ENCODE measurements at regions not wholly inside any gene's neighbourhood (a gene's known extent, or its start where the extent isn't known, plus 50 kb on each side); places are given as distances from the start of the nearest gene placed in this dataset.

DNA sequence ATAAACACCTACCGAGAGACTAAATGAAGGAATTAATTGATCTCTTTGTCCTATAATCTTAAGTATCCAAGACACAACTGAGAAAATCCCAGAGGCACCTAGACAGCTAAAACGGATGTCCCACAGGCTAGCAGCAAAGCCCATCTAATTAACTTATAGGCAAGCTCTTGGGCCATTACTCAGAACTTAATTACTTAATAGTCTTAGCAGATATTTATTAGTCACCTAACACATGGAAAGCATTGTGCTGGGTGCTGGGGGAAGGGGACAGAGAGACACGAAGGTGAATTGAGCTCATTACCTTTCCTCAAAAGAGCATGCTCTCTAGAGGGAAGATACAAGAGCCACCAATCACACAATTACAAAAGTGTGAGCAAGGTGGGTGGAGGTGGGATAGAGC is 189.8 kb upstream of the PROK2 start:
- no peak overlapping the region for H3K27ac Mint-ChIP-seq
- peaks cover 3% of the 10 kb centered on the region for H3K9me3 Mint-ChIP-seq
- H3K36me3 Mint-ChIP-seq (ENCODE audit: low read depth), result peaks cover 1% of the 10 kb centered on the region
- no peaks in the 10 kb centered on the region for H3K27me3 Mint-ChIP-seq (ENCODE audit: insufficient read depth)
- no peak for DNase-seq (ENCODE audit: low spot score)
- intact Hi-C loops (cut with micrococcal nuclease), result loop anchor here (5.0 kb wide), 3 partner anchors 103 to 658 kb away; no protein-coding TSS in a partner anchor
- peaks cover 23% of the 10 kb centered on the region for H3K4me1 Mint-ChIP-seq (ENCODE audit: low read depth)
- no peak overlapping the region for H3K4me3 Mint-ChIP-seq

DNA sequence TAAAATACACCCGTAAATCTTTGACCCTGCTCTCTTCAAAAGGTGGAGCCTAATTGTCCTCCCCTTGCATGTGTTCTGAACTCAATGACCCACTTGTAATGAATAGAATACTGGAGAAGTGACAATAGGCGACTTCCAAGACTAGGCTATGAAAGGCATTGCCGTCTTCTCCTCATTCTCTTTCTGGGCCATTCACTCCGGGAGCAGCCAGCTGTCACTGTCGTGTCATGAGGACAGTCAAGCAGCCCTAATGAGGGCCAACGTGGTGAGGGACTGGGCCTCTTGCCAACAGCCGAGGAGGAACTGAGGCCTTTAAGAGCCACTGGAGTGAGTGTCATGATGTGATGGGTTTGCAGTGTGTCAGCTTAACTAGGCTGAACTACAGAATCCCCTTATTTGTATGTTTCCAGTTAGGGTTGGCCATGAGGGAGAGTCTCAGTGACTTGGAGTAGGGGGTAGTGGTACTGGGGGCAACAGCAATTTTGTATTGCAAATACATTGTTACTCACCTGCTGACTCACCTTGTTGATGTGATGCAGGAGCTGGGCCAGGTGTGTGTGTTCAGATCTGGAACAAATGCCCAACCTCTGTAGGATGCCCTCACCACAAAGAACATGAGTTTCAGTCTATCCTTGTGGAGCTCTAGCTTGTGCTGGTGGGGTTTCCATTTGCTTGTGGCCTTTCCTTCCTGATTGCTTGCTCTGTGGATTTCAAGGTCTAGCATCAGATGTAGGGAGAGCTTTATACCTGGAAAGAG is 188.5 kb upstream of the PROK2 start:
- intact Hi-C loops (cut with micrococcal nuclease), result no loop called here
- no peak overlapping the region for H3K27ac Mint-ChIP-seq

DNA sequence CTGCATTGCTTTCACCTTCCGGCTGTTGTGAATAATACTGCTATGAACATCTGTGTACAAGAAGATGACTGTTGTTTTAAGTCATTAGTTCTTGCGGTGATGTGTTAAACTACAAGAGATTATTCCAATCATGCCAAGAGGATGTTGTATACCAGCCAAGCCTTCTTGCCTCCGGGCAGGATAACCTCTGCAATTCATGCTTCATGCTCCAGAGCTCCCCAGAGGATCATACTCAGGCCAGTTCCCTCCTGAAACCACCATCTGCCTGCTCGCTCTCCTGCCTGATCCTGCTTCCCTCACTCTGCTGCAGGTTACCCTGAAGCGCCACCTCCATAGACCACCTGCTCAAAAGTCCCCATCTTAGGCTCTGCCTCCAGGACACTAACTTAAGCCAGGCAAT is 187.1 kb upstream of the PROK2 start:
- intact Hi-C loops (cut with micrococcal nuclease), result no loop called here
- Mint-ChIP-seq H3K4me1 (ENCODE audit: low read depth) (no peaks in the 10 kb centered on the region), H3K27me3 (ENCODE audit: insufficient read depth) (no peaks in the 10 kb centered on the region), H3K27ac (no peak overlapping the region), H3K36me3 (ENCODE audit: low read depth) (peaks cover 1% of the 10 kb centered on the region), H3K4me3 (no peak overlapping the region), H3K9me3 (peaks cover 3% of the 10 kb centered on the region)
- no peak for DNase-seq (ENCODE audit: low spot score)

More for the DNA sequence above, 188.5 kb upstream of the PROK2 start:
- H3K4me1 Mint-ChIP-seq (ENCODE audit: low read depth), result peaks cover 10% of the 10 kb centered on the region
- no peak for DNase-seq (ENCODE audit: low spot score)
- no peak overlapping the region for H3K4me3 Mint-ChIP-seq
- peaks cover 1% of the 10 kb centered on the region for H3K36me3 Mint-ChIP-seq (ENCODE audit: low read depth)
- H3K9me3 Mint-ChIP-seq, result peaks cover 3% of the 10 kb centered on the region
- H3K27me3 Mint-ChIP-seq (ENCODE audit: insufficient read depth), result no peaks in the 10 kb centered on the region

DNA sequence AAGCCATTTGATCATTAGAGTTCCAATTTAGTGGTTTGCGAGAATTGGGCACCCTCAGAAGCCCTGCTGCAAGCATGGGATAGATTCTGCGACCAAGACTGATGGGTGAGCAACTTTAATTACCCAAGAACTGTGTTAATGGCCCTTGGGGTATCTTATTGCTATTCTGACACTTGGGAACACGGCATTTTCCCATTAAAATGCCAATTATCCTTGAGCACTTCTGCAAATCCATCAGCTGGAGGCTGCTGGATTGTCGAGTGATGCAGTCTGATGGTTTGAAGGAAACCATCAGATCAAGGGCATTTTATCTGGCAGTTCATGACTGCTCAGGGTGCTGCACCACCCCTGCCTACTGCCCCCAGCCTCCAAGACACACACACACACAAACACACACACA is 183.6 kb upstream of the PROK2 start:
- intact Hi-C loops (cut with micrococcal nuclease), result no loop called here
- peaks cover 1% of the 10 kb centered on the region for H3K36me3 Mint-ChIP-seq (ENCODE audit: low read depth)
- H3K4me1 Mint-ChIP-seq (ENCODE audit: low read depth), result peaks cover 6% of the 10 kb centered on the region
- no peaks in the 10 kb centered on the region for H3K9me3 Mint-ChIP-seq
- no peak for DNase-seq (ENCODE audit: low spot score)
- no peak overlapping the region for H3K4me3 Mint-ChIP-seq
- no peaks in the 10 kb centered on the region for H3K27me3 Mint-ChIP-seq (ENCODE audit: insufficient read depth)
- no peak overlapping the region for H3K27ac Mint-ChIP-seq

DNA sequence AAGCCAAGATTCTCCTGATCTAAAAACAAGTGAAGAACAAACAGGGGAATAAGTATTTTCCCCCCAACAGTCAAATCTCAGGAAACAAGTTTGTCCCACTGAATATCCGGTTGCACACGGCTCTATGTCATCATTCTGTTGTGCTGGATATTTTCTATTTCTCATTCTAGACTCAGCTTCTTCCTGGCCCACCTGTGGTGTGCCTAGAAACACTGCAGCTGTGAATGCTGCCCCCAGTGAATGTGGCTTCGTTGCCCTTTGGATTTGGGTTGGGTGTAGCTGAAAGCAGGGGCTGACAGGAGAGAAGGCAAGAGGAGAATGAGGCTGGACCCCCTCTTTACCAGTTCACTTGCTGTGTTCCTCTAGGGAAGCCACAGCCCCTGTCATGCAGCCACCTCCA is 181.2 kb upstream of the PROK2 start:
- H3K4me1 Mint-ChIP-seq (ENCODE audit: low read depth), result peaks cover 6% of the 10 kb centered on the region
- no peaks in the 10 kb centered on the region for H3K9me3 Mint-ChIP-seq
- H3K36me3 Mint-ChIP-seq (ENCODE audit: low read depth), result no peaks in the 10 kb centered on the region
- no peak for DNase-seq (ENCODE audit: low spot score)
- H3K4me3 Mint-ChIP-seq, result no peak overlapping the region
- intact Hi-C loops (cut with micrococcal nuclease), result no loop called here
- H3K27me3 Mint-ChIP-seq (ENCODE audit: insufficient read depth), result no peaks in the 10 kb centered on the region
- H3K27ac Mint-ChIP-seq, result no peak overlapping the region

DNA sequence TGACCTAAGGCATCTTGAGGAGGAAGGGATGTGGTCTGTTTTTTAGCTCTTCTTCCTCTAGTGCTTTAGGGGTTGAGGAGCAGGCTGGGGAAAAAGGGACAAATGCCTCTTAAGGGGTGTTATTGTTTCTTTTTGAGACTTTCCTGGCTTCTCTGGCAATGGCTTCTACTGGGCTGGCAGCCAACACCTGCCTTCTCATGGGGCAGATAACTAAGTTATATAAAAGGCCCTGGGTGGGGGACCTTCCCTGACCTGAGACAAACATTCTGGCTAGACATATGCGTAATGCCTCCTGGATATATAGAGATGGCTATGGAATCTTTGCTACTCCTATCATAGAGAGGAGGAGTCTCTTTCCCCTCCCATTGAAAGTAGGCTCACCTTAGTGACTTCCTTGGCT is 179.2 kb upstream of the PROK2 start:
- H3K36me3 Mint-ChIP-seq (ENCODE audit: low read depth), result no peaks in the 10 kb centered on the region
- intact Hi-C loops (cut with micrococcal nuclease), result no loop called here
- no peak overlapping the region for H3K4me3 Mint-ChIP-seq
- H3K9me3 Mint-ChIP-seq, result no peaks in the 10 kb centered on the region
- H3K27me3 Mint-ChIP-seq (ENCODE audit: insufficient read depth), result no peaks in the 10 kb centered on the region
- no peak for DNase-seq (ENCODE audit: low spot score)
- H3K27ac Mint-ChIP-seq, result no peak overlapping the region
- H3K4me1 Mint-ChIP-seq (ENCODE audit: low read depth), result peaks cover 6% of the 10 kb centered on the region

DNA sequence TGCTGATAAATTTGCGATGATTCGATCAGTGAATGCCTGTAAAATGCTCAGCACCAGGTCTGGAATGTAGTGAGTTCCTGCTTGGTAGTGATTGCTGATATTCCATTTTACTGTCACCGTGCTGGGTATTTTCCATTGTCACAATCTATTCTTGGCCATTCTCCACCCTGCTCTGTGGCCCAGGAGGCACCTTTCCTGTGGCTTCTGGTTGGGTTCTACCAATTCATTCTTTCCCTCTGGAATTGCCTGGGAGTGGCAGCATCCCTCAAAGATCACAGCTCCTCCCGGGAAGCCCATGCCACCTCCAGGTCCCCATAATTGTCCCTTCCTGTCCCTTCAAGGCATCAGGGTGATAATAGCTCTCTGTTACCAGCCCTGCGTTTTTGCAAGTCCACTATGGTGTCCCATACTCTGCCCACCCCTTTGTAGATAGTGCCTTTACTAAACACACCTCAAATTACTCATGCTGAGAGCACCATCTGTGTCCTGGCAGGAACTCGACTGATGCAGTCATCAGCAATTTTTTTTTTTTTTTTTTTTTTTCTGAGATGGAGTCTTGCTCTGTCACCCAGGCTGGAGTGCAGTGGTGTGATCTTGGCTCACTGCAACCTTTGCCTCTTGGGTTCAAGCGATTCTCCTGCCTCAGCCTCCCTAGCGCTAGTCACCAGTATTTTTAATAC is 177.8 kb upstream of the PROK2 start:
- H3K9me3 Mint-ChIP-seq, result no peaks in the 10 kb centered on the region
- H3K27me3 Mint-ChIP-seq (ENCODE audit: insufficient read depth), result no peaks in the 10 kb centered on the region
- no peak for DNase-seq (ENCODE audit: low spot score)
- no peak overlapping the region for H3K27ac Mint-ChIP-seq
- no peak overlapping the region for H3K4me3 Mint-ChIP-seq
- no peaks in the 10 kb centered on the region for H3K36me3 Mint-ChIP-seq (ENCODE audit: low read depth)
- intact Hi-C loops (cut with micrococcal nuclease), result no loop called here
- peaks cover 17% of the 10 kb centered on the region for H3K4me1 Mint-ChIP-seq (ENCODE audit: low read depth)

DNA sequence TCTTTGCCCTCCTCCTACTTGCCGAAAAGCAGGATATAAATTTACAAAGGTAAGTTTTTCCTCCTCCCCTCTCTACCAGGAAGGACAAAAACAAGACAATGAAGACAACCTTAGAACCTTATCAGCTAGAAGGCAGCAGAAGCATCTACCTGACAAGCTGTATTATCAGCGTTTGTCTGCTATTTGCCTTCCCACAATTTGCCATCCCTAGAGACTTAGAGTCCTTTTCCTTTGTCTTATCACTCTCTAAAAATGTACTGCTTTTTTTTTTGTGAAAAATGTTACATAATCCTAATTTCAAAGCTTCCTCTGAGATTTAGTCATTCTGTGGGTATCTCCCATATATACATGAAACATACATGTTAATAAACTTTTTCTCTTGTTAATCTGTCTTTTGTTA is 176.9 kb upstream of the PROK2 start:
- H3K27me3 Mint-ChIP-seq (ENCODE audit: insufficient read depth), result no peaks in the 10 kb centered on the region
- intact Hi-C loops (cut with micrococcal nuclease), result no loop called here
- no peaks in the 10 kb centered on the region for H3K36me3 Mint-ChIP-seq (ENCODE audit: low read depth)
- peaks cover 21% of the 10 kb centered on the region for H3K4me1 Mint-ChIP-seq (ENCODE audit: low read depth)
- H3K27ac Mint-ChIP-seq, result no peak overlapping the region
- DNase-seq (ENCODE audit: low spot score), result no peak
- H3K9me3 Mint-ChIP-seq, result no peaks in the 10 kb centered on the region
- H3K4me3 Mint-ChIP-seq, result no peak overlapping the region

DNA sequence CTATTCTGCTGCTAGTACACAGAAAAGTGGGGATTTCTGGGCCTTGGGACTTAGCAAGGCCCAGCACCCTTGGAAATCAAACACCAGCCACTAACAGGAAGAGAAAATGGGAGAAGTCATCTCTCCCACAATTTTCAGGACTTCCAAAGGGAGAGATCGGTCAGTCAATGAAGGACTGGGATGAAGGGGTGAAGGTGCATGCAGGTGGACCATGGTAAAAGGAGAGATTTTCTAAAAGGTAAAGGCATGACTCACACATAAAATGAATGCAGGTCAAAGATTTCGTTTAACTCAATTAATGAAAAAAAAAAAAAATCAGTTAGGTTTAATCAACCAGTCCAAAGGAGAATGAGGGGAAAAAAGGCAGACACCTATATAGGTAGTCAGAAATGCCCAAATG is 176.4 kb upstream of the PROK2 start:
- H3K4me1 Mint-ChIP-seq (ENCODE audit: low read depth), result peaks cover 23% of the 10 kb centered on the region
- no peaks in the 10 kb centered on the region for H3K27me3 Mint-ChIP-seq (ENCODE audit: insufficient read depth)
- DNase-seq (ENCODE audit: low spot score), result no peak
- intact Hi-C loops (cut with micrococcal nuclease), result no loop called here
- H3K36me3 Mint-ChIP-seq (ENCODE audit: low read depth), result no peaks in the 10 kb centered on the region
- no peak overlapping the region for H3K4me3 Mint-ChIP-seq
- H3K9me3 Mint-ChIP-seq, result no peaks in the 10 kb centered on the region
- H3K27ac Mint-ChIP-seq, result no peak overlapping the region

DNA sequence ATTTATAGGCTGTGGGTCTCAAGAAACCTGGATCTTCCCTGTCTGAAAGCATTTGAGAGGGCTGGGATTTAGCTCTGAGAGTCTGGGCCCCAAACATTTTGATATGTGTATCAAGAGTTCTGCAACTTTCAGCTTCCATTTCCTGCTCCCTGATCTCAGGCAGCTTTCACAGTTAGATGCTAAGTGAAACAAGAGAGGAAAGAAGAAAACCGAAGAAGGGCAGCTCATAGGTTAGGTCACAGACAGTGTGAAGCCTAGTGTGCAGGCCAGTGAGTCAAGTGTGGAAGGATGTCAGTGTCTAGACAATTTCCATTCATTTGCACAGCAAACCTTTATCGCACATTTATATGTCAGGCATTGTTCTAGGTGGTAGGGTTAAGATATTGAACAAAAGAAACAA is 173.6 kb upstream of the PROK2 start:
- Mint-ChIP-seq H3K27ac (no peak overlapping the region), H3K36me3 (ENCODE audit: low read depth) (no peaks in the 10 kb centered on the region), H3K9me3 (no peaks in the 10 kb centered on the region), H3K27me3 (ENCODE audit: insufficient read depth) (no peaks in the 10 kb centered on the region), H3K4me3 (no peak overlapping the region), H3K4me1 (ENCODE audit: low read depth) (peaks cover 28% of the 10 kb centered on the region)
- no peak for DNase-seq (ENCODE audit: low spot score)
- intact Hi-C loops (cut with micrococcal nuclease), result loop anchor here (1.0 to 10.0 kb wide), 4 partner anchors 20 to 866 kb away; no protein-coding TSS in a partner anchor

DNA sequence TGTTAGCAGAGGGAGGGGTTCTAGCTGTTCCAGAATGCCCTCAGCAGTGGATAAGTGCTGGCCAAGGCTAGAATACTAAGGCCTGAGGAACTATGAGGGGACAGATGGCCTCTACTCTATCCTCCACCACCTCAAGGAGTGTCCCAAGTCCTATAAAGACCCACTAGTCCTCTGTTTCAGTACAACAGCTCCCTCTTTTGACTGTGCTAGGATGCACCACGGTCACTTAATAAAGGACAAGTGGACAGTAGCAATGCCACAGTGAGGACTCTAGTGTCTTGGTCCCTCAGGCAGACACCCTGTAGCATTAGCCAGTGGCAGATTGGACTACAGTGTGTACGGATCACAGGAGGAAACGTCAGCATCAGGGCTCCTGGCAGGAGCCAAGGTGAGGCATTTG is 171.8 kb upstream of the PROK2 start:
- H3K27ac Mint-ChIP-seq, result no peak overlapping the region
- intact Hi-C loops (cut with micrococcal nuclease), result loop anchor here (5.0 to 10.0 kb wide), 3 partner anchors 181 to 868 kb away; no protein-coding TSS in a partner anchor
- no peaks in the 10 kb centered on the region for H3K27me3 Mint-ChIP-seq (ENCODE audit: insufficient read depth)
- no peaks in the 10 kb centered on the region for H3K9me3 Mint-ChIP-seq
- H3K4me3 Mint-ChIP-seq, result no peak overlapping the region
- DNase-seq (ENCODE audit: low spot score), result no peak
- H3K4me1 Mint-ChIP-seq (ENCODE audit: low read depth), result peaks cover 33% of the 10 kb centered on the region
- no peaks in the 10 kb centered on the region for H3K36me3 Mint-ChIP-seq (ENCODE audit: low read depth)

DNA sequence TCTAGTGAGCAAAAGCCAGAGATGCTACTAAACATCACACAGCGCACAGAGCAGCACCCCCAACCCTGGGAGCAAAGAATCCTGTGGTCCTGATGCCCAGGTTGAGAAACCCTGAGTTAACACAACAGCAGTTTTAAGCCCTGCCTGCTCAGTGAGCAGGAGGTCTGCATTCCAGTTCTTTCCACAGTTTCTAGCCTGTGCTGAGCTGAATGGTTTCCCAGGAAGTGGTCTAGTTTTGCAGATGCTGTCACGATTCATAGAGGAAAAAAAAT is 171.1 kb upstream of the PROK2 start:
- no peaks in the 10 kb centered on the region for H3K9me3 Mint-ChIP-seq
- peaks cover 33% of the 10 kb centered on the region for H3K4me1 Mint-ChIP-seq (ENCODE audit: low read depth)
- no peak for DNase-seq (ENCODE audit: low spot score)
- no peak overlapping the region for H3K4me3 Mint-ChIP-seq
- intact Hi-C loops (cut with micrococcal nuclease), result loop anchor here (5.0 to 10.0 kb wide), 3 partner anchors 181 to 869 kb away; no protein-coding TSS in a partner anchor
- no peak overlapping the region for H3K27ac Mint-ChIP-seq
- H3K27me3 Mint-ChIP-seq (ENCODE audit: insufficient read depth), result no peaks in the 10 kb centered on the region
- no peaks in the 10 kb centered on the region for H3K36me3 Mint-ChIP-seq (ENCODE audit: low read depth)

DNA sequence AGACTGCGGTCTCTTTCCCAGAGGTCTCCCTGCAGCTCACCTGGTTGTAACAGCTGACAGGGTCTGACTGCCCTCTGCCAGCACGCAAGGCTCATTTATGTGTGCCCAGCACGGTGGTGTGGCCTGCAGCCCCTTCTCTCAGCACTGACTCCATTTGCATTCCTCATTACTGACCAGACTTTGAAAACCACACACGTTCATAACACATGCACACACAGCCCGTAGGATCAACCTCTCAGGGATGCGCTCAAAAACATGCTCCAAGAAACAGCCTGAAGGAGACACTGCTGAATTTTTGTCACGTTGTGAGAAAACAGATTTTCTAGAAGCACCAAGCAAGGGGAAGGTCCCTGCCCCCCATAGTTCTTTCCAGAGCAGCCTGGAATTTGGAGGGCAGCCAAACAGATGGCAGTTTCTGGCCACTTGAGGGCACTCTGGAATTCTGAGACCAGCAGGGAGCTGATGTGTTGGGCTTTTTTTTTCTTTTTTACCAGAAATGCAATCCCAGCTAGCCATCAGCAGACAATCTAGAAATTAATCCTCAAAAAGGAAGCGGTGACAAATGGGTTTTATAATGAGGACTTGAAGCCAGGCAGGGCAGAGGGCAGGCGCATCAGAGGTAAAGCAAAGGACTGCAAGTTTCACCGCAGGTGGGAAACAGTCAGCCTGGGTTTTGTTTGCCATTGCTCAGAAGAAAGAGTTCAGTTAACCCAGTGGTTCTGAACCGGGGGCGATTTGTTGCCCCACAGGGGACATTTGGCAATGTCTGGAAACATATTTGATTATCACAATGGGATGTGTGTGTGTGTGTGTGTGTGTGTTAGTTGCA is 170.5 kb upstream of the PROK2 start:
- H3K27ac Mint-ChIP-seq, result no peak overlapping the region
- no peaks in the 10 kb centered on the region for H3K36me3 Mint-ChIP-seq (ENCODE audit: low read depth)
- DNase-seq (ENCODE audit: low spot score), result no peak
- H3K4me3 Mint-ChIP-seq, result no peak overlapping the region
- H3K4me1 Mint-ChIP-seq (ENCODE audit: low read depth), result peaks cover 33% of the 10 kb centered on the region
- H3K27me3 Mint-ChIP-seq (ENCODE audit: insufficient read depth), result no peaks in the 10 kb centered on the region
- intact Hi-C loops (cut with micrococcal nuclease), result loop anchor here (5.0 to 10.0 kb wide), 3 partner anchors 182 to 869 kb away; no protein-coding TSS in a partner anchor
- H3K9me3 Mint-ChIP-seq, result no peaks in the 10 kb centered on the region

Measured in activated T-helper 1 cell treated with anti-CD3 and anti-CD28 coated beads, Interleukin-12 subunit alpha, Interleukin-12 subunit beta, Interleukin-2, Interleukin-4 antibody, amounts not matched to agents 30 ng/mL and 10 ng/mL and 1 ng/mL, durations not matched to agents 14 hours and 24 hours and 36 hours (primary cell).